ENCODE measurements at regions not wholly inside any gene's neighbourhood (a gene's known extent, or its start where the extent isn't known, plus 50 kb on each side); places are given as distances from the start of the nearest gene placed in this dataset.
"Not testable (repeated sequence)": the region's sequence is repeated elsewhere in the genome, so short reads cannot be mapped to it uniquely, and the experiment has no call there.

DNA sequence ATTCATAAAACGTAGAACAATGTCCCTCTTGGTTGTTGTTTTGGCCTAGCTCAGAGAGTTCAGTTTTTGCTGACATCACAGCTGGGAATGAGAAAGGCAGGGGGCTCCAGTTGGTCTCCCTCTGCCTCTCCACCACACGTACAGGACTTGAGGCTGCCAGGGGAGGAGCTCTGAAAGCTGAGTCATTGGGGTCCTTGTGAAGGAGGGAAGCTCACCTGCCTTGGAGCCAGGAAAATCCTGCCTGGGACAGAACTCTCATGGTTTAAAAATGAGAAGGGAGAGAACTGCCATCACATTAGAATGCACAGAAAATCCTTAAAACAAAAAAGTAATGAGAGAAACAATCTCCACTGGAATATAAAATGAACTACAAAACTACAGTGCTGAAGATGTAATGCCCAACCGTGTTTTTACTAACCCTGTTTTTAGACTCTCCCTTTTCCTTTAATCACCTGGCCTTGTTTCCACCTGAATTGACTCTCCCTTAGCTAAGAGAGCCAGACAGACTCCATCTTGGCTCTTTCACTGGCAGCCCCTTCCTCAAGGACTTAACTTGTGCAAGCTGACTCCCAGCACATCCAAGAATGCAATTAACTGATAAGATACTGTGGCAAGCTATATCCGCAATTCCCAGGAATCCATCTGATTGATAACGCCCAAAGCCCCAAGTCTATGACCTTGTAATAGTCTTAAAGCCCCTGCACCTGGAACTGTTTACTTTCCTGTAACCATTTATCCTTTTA lies 58.6 kb upstream of the TARP start:
- H3K4me3 Mint-ChIP-seq (ENCODE audit: unreplicated experiment); intact Hi-C loops (cut with micrococcal nuclease); POLR2A ChIA-PET; H3K9me3 Mint-ChIP-seq (ENCODE audit: unreplicated experiment); H3K4me1 Mint-ChIP-seq (ENCODE audit: insufficient read depth, unreplicated experiment); H3K27ac Mint-ChIP-seq (ENCODE audit: low read depth, unreplicated experiment); H3K36me3 Mint-ChIP-seq (ENCODE audit: insufficient read depth, unreplicated experiment); DNase-seq (ENCODE audit: unreplicated experiment); BruUV-seq (replicated peaks): not testable (repeated sequence)
- CTCF ChIA-PET = interaction anchor here (0.7 to 1.9 kb wide), 3 partner anchors 13 to 377 kb away, joined by 3 to 16 read pairs (median 5); no protein-coding TSS in a partner anchor
- H3K27me3 Mint-ChIP-seq (ENCODE audit: insufficient read depth, unreplicated experiment) = peaks cover 25% of the 10 kb centered on the region

GRCh38 chr7:38330861-38331621 lies 57.6 kb upstream of the TARP start:
- Mint-ChIP-seq H3K4me3 (ENCODE audit: unreplicated experiment) (no peak overlapping the region), H3K27me3 (ENCODE audit: insufficient read depth, unreplicated experiment) (peaks cover 34% of the 10 kb centered on the region), H3K9me3 (ENCODE audit: unreplicated experiment) (no peaks in the 10 kb centered on the region), H3K4me1 (ENCODE audit: insufficient read depth, unreplicated experiment) (no peaks in the 10 kb centered on the region), H3K36me3 (ENCODE audit: insufficient read depth, unreplicated experiment) (no peaks in the 10 kb centered on the region), H3K27ac (ENCODE audit: low read depth, unreplicated experiment) (no peak overlapping the region)
- DNase-seq (ENCODE audit: unreplicated experiment) = no peak
- intact Hi-C loops (cut with micrococcal nuclease) = no loop called here
- CTCF ChIA-PET = interaction anchor here (0.6 to 1.9 kb wide), 7 partner anchors 13 to 378 kb away, joined by 3 to 16 read pairs (median 3); no protein-coding TSS in a partner anchor
- BruUV-seq (replicated peaks) = no TSS peak
- POLR2A ChIA-PET = no interaction called here
- TF ChIP-seq CTCF (IDR thresholded peaks at IDR 0.05; ENCODE audit: unreplicated experiment) = no peak

DNA sequence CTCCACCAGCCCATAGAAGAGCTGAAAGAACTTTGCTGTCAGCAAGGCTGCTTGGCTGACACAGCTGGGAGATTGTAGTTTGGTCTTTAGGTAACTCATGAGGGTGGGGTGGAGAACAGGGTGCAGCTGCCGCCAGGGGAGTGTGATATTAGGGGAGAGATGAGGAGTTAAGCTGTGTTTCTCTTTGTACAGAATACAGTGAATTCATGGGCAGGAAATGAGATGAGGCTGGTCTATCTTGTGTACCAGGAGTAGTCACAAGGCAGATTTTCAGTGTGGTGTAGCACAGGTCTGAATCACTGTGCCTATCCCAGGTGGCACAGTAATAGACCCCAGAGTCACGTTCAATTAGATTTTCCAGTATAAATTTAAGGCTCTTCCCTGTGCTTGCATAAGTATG lies 56.6 kb upstream of the TARP start:
- H3K4me1 Mint-ChIP-seq (ENCODE audit: insufficient read depth, unreplicated experiment) = no peaks in the 10 kb centered on the region
- H3K27ac Mint-ChIP-seq (ENCODE audit: low read depth, unreplicated experiment) = no peak overlapping the region
- intact Hi-C loops (cut with micrococcal nuclease) = no loop called here
- no peak for TF ChIP-seq CTCF (IDR thresholded peaks at IDR 0.05; ENCODE audit: unreplicated experiment)
- ChIA-PET POLR2A (no interaction called here), CTCF (interaction anchor here (0.6 to 1.7 kb wide), 4 partner anchors 12 to 188 kb away, joined by 3 to 4 read pairs (median 3); no protein-coding TSS in a partner anchor)
- no peaks in the 10 kb centered on the region for H3K36me3 Mint-ChIP-seq (ENCODE audit: insufficient read depth, unreplicated experiment)
- no peak for DNase-seq (ENCODE audit: unreplicated experiment)
- H3K4me3 Mint-ChIP-seq (ENCODE audit: unreplicated experiment) = no peak overlapping the region
- no TSS peak for BruUV-seq (replicated peaks)
- peaks cover 44% of the 10 kb centered on the region for H3K27me3 Mint-ChIP-seq (ENCODE audit: insufficient read depth, unreplicated experiment)
- H3K9me3 Mint-ChIP-seq (ENCODE audit: unreplicated experiment) = no peaks in the 10 kb centered on the region

DNA sequence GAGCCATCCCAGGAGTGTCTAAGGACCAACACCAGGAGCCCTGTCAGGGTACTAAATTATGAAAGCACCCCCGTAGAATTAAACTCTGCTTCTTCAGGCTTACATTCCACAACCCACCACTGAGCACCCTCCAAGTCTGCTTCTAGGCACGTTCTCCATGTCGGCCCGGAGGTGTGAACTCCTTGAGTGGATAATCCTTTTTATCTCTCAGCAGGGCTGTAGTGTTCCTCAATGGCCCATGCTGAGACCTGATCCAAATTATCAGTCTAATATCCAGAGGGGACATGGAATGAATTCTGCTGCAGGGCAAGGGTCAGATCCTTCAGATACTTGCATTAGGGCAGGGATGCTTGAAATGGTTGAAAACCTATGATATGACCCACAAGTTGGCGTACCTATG lies 55.9 kb upstream of the TARP start:
- H3K27ac Mint-ChIP-seq (ENCODE audit: low read depth, unreplicated experiment) = no peak overlapping the region
- DNase-seq (ENCODE audit: unreplicated experiment) = no peak
- H3K4me1 Mint-ChIP-seq (ENCODE audit: insufficient read depth, unreplicated experiment) = no peaks in the 10 kb centered on the region
- intact Hi-C loops (cut with micrococcal nuclease) = no loop called here
- no peak overlapping the region for H3K4me3 Mint-ChIP-seq (ENCODE audit: unreplicated experiment)
- H3K27me3 Mint-ChIP-seq (ENCODE audit: insufficient read depth, unreplicated experiment) = peaks cover 46% of the 10 kb centered on the region
- TF ChIP-seq CTCF (IDR thresholded peaks at IDR 0.05; ENCODE audit: unreplicated experiment) = no peak
- BruUV-seq (replicated peaks) = no TSS peak
- CTCF ChIA-PET = interaction anchor here (1.1 to 1.2 kb wide), 3 partner anchors 10 to 107 kb away, joined by 3 to 5 read pairs (median 4); no protein-coding TSS in a partner anchor
- no peaks in the 10 kb centered on the region for H3K36me3 Mint-ChIP-seq (ENCODE audit: insufficient read depth, unreplicated experiment)
- POLR2A ChIA-PET = no interaction called here
- H3K9me3 Mint-ChIP-seq (ENCODE audit: unreplicated experiment) = no peaks in the 10 kb centered on the region

Data from MCF 10A (cell line).